GF-D8 (cell line): ENCODE measurements at regions not wholly inside any gene's neighbourhood (a gene's known extent, or its start where the extent isn't known, plus 50 kb on each side); places are given as distances from the start of the nearest gene placed in this dataset.

Experiments
- DNase-seq: peaks from one replicate; lab custom pipeline; 2025; lab: John Stamatoyannopoulos, UW

DNA sequence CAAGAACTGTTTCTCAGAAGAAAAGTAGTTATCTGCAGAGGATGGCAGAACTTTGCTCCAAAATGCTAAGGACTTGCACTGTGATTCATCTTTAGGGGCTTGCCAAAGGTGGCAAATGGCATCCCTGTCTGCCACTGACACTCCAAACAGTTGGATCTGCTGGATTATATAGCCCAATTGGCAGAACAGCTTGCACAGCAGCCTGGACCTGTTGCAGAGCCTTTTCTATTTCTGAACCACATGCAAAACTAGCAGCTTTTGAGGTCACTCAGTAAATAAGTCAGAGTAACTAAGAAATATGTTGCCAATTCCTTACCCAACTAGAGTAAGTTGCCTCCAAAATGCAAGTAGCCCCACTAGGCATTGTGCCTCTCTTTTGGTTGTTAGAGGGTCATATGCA is 397.5 kb upstream of the NOVA1 start:
- no peak for DNase-seq

DNA sequence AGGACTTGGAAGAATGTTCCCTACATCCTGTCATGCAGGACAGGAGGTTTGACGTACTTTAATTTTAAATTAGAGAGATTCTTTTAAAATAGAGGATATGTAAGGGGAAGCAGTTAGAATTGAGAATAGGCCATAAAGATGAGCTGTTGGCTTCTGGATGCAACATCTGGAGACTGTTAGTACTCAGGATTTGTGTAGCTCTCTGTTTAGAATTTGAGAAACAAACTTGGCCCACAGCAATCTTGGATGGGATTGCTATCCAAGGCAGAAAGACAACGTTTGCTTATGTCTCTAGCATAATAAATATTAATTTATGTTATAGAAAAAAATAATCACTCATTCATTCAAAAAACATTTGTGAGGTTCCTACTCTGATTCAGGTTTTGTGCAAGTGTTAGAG is 398.4 kb upstream of the NOVA1 start:
- DNase-seq, result no peak

DNA sequence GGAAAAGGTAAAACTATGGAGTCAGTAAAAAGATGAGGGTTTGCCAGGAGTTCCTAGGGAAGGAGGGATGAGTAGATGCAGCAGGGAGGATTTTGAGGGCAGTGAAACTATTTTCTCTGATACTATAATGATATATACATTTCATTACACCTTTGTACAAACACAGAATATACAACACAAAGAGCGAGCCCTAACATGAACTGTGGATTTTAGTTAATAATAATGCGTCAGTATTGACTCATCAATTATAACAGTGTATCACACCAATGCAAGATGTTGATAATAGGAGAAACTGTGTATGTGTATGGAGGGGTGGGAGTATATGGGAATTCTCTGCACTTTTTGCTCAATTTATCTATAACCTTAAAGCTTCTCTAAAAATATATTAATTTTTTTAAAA is 404.3 kb upstream of the NOVA1 start:
- DNase-seq, result no peak

DNA sequence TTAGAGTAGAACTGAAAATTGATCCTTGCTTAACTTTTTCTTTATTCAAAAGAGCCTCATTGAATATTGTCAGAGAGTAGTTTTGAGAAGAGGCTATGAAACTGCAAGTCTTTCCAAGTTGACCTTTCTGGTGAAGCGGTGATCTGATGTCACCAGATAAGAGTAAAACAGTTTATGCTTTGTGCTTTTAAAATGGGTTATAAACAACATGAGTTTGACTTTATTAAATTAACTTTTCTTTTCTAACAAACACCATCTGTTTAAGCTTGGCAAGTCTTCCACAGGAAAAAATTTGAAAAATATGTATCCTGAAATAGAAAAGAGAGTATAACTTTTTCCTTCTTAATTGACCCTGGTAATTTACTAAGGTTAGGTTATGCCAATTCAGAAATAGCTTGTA is 408.7 kb upstream of the NOVA1 start:
- no peak for DNase-seq

DNA sequence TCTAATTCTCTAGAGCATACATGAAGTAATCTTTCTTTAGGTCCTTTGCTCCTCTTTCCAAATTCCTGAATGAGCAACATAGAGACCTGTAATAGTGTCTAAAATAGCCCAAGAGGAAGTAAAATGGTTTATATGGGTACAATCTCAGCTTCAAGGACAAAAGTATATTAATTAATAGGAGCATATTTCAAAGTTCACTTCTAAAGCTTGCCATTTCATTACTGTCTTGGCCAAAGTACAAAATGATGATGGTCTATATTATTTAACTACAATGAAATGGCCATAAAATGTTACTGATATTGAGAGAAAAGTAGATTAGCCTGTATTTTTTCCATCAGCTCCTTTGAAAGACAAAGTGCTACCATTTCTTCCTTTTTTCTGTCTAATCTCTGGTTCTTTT is 410.4 kb upstream of the NOVA1 start:
- no peak for DNase-seq

DNA sequence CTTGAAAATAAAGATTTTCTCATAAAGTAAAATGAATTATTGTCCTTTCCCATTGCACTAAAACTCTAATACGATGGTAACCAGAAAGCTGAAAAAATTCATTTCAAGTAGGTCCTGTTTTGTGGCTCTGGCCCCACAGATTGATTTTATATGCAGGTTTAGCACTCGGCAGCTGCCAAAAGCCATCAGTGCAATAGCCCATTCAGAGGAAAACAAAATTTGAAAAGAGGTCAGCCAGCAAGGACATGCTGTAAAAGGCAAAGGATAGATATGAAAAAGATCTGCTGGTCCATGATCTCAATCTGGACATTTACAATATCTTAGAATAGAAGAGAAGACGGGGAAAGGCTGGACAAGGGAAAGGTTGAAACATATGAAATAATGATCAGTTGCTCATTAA is 414.8 kb upstream of the NOVA1 start:
- no peak for DNase-seq

DNA sequence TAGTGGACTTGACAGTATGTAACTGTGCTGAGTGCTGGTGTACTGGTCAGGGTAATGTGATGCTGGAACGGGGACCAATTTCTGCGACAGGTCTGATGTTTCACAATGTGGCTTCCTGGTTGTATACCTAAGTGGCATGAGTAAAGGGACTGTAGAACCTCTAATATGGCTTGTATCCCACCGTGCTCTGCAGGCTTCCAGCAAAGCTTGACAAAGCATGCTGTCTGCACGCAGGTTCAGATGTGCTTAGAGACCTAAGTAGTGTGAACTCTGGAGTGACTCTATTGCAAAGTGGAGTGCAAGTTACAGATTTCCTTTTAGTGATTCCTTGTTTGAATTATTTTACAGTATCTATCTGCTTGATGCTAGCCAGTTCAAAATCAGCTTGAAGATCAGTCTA is 415.8 kb upstream of the NOVA1 start:
- DNase-seq, result no peak

DNA sequence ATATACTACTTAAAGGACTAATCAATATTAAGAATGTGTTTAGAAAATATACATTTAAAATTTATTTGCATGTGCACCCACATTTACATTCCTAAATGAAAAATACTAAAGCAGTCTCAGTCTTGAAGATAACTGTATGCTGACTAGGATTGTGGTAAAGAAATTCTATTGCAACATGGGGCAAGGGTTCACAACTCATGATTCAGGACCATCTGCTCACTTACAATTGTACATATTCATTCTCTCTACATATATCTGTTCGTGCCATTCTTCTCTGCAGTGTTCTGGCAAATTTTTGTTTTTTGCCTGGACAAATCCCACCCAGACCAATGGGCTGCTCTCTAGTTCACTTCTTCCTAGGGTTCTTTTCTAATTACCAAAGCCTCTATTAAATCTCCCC is 417.2 kb upstream of the NOVA1 start:
- no peak for DNase-seq

DNA sequence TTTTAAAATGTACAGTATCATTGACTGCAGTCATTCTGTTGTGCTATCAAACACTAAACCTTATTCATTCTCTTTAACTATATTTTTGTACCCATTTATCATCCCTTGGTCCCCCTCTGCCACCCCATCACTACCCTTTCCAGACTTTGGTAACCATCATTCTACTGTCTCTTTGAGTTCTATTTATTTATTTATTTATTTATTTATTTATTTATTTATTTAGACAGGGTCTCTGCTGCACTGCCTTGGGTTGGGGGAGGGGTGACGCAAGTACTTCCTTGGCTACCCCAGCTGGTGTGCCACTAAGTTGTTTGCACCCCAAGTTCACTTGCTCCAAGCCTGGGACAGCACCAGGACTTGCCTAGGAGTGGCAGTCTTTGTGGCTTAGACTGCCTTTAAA is 427.8 kb upstream of the NOVA1 start:
- no peak for DNase-seq

DNA sequence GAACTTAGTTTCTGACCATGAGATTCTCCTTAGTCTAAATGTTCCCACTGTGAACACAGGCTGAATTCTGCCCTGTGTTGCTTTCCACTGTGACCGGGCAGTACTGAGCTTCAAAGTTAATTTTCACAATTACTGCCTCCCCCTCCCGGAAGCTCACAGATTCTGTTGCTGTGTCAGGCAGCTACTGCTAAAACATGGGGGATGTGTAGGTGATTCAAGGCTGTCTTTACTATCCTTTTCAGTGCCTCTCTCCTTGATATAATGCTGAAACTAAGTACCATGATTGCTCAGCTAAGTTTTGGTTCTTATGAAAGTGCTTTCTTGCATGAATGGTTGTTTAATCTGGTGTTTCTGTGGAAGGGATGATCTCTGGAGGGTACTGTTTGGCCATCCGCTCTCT is 428.3 kb upstream of the NOVA1 start:
- DNase-seq, result no peak

DNA sequence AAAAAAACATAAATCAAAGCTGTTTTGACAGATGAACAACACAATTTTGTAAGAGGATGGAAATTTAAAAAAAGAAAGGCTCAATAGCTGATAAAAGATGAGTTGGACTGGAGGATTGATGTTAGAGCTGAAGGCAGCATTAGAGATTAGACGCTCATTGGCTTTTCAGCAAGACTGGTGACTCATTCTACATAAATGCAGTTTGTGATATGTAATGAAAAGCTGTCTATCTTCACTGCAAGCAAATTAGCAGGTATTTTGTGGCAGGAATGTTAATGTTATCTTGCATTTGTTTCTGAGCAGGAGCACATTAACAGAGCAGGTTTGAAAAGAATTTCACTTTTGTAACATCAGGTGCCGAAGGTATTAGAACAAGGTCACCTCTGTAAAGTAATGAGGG is 442.7 kb upstream of the NOVA1 start:
- DNase-seq, result no peak

DNA sequence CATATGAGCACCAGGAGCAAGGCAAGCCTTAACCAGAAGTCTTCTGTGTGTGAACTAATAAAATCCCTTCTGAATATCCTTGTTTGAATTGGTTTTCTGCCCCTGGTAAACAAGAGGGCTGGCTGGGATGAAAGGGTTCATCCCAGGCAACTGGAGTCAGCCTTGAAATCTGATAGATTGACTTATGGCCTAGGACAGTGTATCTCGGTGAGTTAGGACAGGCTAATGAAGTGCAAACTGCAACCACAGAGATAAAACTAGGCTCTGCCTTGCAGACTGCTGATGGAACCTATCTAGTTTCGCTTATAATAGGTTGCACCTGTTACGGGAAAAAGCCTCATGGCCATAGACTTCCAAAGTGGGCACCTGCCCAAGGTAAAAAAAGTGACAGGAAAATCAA is 451.9 kb upstream of the NOVA1 start:
- DNase-seq, result no peak

DNA sequence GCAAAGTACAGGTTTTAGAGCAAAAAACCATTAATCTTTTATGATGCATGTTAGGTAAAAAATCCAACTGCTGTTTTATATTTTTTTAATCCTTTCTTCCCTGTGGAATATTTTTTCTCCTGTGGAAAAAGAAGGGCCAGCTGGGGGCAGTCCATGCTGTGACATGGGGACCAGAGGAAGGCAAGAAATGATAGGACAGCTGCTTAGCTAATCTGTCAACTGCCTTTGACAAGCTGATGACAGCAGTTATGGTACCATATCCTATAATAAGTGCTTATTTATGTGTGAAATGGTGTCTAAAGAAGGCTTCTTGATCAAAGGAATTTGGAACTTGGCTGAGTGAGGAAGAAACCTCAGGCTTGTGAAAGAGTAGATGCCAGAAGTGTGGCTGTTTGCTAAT is 452.4 kb upstream of the NOVA1 start:
- DNase-seq, result no peak

DNA sequence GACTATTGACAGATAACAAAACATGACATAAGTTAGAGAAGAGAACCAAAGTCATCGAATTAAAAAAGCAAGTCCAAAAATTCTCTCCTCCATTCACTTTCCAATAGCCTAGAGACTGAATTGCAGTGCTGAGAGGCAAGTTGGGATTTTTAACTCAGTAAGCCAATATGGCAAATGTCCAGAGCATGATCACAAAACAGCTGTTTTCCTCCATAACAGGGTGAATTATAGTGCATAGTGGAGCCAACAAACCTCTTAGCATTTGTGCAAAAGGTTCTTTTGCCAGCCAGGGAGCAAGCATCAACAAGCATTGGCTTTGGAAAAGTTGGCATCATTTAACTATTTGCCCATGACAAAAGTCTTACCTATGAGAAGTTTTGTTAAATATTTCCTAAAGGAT is 458.8 kb upstream of the NOVA1 start:
- DNase-seq, result no peak

DNA sequence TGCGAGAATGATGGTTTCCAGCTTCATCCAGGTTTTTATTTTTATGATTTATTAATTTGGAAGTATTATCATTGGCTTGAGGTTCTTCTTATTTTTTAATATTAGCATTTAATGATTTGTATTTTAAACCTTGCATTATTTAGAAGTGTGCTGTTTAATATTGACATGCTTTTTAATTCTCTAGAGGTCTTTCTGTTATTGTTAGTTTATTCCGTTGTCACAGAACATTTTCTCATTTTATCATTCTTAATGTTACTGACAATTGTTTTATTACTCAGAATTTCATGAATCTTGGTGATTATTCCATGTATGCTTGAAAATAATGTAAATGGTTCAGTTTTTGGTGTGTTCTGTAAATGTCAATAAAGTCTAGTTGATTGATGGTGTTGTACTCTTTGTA is 463.5 kb upstream of the NOVA1 start:
- DNase-seq, result no peak

DNA sequence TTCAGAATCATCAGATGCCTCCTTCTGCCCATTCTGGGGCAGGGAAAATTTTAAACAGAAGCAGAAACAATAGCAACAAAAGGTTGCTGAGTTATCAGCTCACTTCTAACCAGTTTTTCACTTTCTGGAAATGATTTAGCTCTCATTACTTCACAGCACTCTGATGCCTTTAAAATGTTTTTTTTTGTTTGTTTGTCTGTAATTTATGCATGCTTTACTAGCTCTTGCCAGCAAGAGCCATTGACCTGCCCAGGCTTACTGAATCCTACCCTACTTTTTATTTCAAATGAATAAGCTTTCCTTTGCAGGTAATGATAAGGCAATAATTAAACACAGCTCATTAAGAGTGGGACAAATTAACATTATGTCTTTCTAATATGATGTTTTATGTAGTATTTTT is 466.1 kb upstream of the NOVA1 start:
- DNase-seq, result no peak

DNA sequence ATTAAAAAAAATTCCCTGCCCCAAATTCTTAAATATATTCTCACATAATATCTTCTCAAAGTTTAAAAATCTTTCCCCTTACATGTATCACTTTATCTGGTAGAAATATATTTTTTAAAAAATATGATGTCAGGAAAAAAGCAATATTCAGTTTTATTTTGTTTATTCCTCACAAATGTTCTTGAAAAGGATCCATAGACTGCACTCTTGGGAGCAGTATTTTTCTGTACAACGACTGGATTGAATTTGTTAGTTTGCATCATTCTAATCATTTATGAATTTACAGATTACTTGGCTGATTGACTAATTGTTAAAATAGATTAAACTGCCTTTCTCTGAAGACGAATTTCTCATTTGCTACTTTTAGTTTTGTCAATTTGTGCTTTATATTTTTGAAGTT is 468.1 kb upstream of the NOVA1 start:
- no peak for DNase-seq

DNA sequence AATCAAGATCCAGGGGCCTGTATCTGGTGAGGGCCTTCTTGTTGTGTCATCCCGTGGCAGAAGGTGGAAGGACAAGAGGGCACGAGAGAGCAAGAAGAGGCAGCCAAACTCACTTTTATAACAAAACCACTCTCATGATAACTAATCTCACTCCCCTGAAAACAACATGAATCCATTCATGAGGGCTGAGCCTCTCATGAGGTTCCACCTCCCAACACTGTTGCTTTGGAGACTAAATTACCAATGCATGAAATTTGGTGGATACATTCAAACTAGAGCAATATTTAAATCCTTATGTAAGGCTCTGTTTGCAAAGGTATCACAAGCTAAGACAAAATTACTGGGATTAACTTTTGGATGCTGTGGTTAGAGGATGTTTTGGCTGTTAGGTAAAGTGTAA is 470.1 kb upstream of the NOVA1 start:
- no peak for DNase-seq

DNA sequence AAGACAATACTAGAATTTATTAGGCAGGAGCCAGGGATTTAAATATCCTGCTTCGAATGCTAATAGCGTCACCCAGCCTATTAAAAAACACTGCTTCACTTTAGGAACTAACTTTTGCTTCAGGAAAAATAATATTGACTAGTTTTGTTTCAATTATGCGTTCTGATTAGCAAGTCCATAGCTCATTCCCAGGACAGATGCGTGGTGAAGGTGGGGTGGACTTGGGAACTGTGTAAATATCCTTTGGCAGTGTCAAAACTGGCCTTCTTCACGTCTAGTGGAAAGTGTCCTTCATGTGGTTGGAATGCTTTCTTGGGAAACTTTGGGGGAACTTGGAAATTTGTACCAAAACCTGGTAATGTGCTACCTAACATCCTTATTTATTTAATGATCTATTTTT is 474.8 kb upstream of the NOVA1 start:
- DNase-seq, result no peak

DNA sequence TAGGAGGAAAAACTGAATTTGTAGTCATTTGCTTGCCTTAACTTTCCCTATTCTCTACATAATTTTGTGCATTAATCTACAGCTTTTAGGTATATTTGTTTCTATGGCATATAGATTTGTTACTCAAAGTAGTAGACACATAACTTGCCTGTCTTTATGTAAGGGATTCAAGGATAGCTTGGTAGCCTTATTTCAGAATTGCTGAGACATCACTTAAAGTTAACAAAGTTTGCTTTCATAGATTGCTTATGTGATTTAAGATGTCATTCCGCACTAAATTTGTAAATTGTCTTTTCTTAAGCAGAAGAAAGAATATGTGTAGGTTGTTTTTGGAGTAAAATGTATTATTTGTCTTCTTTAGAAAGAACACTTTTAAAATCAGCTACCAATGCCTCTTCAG is 477.7 kb upstream of the NOVA1 start:
- no peak for DNase-seq

DNA sequence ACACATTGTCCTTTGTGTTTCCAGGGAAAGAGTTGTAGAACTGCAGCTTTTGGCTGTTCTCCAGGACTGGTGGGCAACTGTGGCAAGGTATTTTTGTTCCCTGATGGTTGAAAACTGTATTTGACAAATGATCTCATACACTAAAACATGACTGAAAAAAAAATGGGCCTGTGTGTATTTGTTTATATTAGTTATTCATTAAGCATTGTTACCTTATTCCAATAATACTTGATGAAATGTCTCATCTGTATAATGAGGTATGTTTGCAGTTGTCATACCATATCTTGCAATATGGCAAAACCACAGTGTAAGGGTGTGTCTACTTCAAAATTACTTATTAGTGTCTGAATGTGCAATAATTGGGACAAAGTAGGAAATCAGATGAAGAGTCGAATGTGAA is 479.4 kb upstream of the NOVA1 start:
- DNase-seq, result no peak

DNA sequence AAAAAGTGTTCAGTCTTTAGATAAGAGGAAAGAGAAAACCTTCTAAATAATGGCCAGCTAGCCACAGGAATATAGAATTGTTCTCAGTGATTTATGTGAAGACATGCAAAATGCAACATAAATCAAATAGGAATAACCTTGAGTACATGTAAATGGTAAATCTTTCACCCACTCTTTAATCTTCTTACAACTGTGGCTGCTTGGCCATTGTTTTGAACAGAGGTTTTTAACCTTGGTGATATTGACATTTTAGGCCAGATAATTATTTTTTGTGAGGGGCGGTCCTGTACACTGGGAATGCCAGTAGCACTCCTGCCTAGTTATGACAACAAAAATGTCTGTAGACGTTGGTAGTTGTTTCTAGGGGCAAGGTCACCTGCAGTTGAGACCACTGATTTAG is 479.9 kb upstream of the NOVA1 start:
- no peak for DNase-seq

DNA sequence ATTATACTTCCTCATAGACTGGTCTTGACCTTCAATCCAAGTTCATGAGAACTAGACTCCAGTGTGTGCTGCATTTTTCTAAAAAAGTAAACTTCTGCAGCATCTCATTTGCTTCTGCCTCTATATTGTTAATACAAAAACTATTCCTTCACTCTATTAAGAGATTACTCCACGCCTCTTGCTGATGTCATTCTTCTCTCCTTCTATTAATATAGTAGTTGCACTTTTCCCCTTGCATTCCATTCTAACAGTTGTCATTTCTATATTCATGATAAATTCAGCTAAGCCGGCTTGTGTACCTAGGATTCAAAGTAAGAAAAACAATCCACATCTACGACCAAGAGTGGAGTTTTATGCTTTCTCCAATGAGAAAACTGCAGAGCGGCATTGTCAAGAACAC is 480.4 kb upstream of the NOVA1 start:
- DNase-seq, result no peak

DNA sequence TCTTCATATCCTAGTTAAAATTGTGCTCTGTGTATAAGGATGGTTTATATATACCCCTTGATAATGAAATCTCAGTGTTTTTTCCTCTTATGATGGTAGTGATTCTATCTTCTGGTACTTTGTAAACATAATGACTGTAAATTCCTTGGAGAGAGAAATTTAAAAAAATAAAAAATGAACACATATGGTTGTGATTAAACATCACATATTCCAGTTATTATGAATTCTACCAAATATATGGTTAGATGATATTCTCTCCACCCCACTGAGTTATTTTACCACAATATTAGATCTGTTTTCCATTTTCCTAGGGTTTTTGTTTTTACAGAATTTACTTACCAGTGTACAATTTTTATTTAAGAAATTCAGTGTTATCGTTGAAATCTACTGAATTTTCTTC is 481.9 kb upstream of the NOVA1 start:
- DNase-seq, result no peak

DNA sequence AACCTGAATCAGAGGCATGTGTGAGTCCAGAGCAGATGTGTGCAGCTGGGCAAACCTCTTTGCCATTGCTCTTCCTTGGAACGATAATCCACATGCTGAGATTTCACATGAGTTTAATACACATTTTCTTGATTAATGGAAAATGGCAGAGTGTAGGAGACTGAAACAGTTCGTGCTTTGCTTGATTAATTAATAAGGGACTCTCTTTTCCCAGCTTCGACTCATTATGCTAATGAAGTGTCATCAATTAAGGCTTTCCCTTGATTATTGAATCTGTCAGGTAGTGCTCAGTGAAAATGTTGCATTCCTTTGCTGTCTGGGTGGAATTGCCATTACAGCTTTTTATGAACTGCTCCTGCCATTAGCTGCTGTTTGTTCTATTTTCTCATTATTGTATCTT is 487.7 kb upstream of the NOVA1 start:
- DNase-seq, result no peak

DNA sequence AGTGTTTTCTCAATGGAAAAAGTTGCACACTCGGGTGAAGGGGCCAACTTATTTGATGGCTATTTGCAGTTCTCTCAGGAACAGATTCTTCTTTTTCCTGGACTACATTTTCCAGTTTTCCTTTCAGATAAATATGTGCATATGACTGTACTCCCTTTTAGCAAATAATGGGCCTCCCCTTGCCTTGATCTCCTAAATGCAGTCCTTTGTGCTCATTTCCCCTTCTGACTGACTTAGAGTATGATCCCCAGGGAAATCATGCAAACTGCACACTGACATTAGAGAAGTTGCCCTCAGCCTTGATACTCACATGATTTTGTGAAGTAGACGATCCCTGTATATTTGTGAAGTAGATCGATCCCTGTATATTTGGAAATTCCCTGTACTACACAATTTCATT is 492.9 kb upstream of the NOVA1 start:
- no peak for DNase-seq
